NCI-H345 treated with DMSO at 0.1 percent for 48 hours (cell line): ENCODE measurements at regions not wholly inside any gene's neighbourhood (a gene's known extent, or its start where the extent isn't known, plus 50 kb on each side); places are given as distances from the start of the nearest gene placed in this dataset.

Source experiments
- DNase-seq: peaks from one replicate; lab custom pipeline; 2025; ENCODE audit not compliant: unreplicated experiment; lab: John Stamatoyannopoulos, UW

DNA sequence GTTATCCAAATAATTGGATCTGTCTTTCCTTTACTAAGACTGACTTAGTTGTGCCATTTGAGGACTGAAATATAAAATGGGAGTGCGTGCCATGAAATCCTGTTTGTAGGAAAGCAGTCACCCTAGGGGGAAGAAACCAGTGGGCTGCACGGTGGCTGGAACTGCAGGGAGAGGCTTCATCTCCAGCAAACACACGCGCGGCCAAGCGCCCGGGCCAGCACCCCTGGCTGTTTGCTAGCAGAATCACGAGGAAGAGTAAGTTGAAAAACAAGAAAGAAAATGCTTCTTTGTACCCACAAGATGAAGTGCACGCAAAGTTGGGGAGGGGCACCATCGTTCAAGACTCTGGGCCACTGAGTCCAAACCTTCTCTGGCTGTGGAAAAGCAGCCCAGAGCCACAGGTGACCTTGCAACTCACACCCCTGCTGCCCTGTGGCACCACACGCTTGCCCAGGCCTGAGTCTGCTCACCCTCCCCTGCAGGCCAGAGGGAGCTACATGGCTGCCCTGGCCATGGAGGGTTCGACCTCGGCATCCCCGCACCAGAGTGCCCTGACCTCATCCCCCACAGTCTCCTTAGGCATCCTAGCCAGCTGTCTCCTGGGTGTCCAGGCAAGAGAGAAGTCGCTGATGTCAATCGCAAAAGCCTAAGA is 55.2 kb downstream of the IRX2 start:
- DNase-seq, result no peak

DNA sequence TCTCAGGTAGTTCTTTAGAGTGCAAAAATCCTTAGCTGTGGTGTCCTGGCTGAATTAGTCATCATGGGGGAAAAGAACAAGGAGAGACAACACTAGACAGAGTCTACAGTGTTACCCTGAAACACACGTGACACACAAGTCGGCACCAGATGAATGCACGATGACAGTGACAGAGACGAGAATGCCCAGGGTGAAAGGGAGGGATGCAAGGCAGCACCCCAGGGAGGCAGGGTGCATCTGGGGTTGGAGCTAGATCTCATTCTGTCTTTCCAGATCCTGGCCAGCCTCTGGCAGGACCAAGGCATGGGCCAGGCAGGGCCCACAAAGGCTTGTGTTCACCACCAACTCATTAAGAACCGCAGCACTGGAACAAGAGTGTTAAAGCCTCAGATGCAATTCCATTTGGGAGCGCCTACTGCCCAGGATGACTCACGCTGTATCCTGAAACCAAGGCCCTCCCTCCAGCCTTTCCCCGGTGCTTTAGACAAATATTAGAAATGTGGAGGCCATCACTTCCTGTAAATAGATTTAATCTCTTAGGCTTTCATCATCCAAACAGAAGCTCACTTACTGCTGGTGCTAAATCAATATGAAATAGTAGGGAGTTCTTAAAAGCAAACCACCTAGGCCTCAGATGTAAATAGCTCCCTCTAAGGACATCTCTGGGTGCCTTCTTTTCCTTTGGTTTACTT is 56.1 kb downstream of the IRX2 start:
- no peak for DNase-seq

DNA sequence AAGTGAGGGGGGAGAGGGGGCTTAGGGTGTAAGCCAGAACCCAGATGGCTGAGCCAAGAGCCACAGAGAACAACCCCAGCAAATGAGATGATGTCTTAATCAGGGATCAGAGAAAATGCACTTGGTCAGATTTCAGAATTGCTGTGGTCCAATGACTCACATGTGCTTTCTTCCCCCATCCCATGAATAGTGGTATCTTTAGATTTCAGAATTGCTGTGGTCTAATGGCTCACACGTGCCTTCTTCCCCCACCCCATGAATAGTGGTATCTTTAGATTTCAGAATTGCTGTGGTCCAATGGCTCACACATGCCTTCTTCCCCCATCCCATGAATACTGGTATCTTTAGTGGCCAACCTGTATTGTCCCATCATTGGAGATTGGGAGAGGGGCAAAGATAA is 59.9 kb downstream of the IRX2 start:
- no peak for DNase-seq

- no peak for DNase-seq
Observed at GRCh38 chr5:2690293-2690692, 61.2 kb downstream of the IRX2 start.

DNA sequence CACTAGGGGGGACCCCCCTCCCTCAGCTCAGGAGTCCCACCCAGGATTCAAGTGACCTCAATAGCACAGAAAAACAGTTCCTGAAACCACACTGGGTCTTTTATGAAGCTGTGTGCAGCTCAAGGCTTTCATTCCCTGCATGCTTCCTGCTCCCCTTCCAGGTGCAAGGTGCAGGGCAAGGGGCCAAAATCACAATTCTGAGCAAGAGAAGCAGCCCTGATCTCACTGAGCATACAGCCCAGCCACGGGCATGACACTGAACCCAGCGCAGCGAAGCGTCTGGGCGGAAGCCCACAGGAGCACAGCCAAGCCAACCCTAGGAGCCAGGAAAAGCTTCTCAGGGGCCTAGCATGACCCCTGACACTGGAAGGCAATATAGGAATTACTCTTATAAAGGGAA is 62.9 kb downstream of the IRX2 start:
- DNase-seq, result no peak

DNA sequence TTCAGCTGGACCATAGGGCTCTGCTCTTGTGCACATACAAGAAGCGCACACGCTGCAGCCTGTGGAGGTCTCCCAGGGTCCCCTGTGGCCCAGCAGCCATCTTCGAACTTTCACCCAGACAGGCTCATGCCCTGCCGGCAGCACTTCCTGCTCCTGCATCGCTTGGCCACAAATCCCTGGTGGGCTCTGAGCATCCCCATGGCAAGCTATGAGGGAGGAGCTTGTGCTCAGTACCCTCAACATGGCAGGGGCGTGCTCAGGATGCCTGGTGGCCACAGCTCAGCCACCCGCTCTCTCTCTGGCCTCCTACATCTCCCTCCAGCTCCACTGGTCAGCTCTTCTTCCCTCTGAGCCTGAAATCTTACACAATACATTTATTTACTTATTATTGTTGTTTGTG is 63.7 kb downstream of the IRX2 start:
- no peak for DNase-seq

DNA sequence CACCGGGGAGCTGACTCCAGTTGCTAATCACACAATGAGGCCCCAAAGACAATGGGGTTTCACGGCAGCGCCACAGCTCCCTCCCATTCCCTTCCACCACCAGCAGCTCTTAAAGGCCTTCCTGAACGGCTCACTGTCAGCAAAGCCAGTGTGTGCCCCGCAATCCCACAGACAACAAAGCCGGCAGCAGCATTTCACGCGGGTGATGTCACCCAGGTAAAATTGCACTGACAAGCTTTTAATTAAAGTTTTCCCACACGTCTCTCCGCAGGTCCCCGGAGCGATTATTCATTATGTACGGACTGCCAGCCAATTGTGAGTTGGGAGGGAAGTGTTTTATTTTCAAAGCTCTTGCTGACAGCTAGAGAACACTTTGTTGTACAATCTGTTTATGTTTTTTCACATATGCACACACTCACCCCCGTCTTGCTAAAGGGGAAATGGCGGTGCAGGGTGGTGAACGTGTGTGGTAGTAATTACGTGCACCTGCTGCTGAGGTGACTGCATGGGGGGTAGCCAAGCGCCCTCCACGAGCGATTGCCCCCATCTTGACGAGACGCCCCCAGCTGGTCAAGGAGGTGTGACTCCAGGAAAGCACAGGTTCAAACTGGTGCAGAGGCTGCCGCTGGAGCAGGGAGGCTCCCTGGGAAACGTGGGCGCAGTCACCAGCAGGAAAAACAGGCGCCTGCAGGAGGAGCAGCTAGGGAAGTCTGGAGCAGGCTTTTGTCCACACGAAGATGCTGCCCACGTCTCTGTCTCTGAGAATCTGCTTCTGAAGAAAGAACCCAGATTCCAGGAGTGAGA is 65.0 kb downstream of the IRX2 start:
- DNase-seq, result no peak

- no peak for DNase-seq
Observed at GRCh38 chr5:2685651-2686272, 65.7 kb downstream of the IRX2 start.

GRCh38 chr5:2684606-2685005 is 66.9 kb downstream of the IRX2 start:
- no peak for DNase-seq

GRCh38 chr5:2683720-2684119 is 67.8 kb downstream of the IRX2 start:
- DNase-seq, result no peak

- no peak for DNase-seq
Observed at GRCh38 chr5:2681476-2681875, 70.0 kb downstream of the IRX2 start.

- DNase-seq, result no peak
Observed at GRCh38 chr5:2680979-2681378, 70.5 kb downstream of the IRX2 start.

- no peak for DNase-seq
Observed at GRCh38 chr5:2677689-2678088, 73.8 kb downstream of the IRX2 start.

- DNase-seq, result no peak
Observed at GRCh38 chr5:2675548-2675947, 75.9 kb downstream of the IRX2 start.

GRCh38 chr5:2674456-2674855 is 77.0 kb downstream of the IRX2 start:
- DNase-seq, result no peak

GRCh38 chr5:2670940-2671339 is 80.5 kb downstream of the IRX2 start:
- no peak for DNase-seq

DNA sequence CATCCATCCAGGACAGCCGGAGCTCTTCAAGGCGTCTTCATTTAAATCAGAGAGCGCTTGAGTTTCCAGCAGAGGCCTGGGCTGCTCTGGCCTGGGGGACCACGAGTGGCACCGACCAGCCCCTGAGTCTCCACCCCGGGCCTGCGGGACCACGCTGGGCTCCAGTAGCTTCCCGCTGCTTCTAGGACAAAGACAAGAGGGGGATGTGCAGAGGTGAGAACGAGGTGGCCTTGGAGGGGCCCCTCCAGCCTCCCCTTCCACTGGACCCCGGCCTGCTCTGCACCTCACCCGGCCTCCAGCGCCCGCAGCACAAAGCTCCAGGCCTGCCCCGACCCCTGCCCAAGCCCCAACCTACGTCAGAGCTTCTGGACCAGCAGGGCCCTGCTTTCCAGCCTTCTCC is 81.6 kb downstream of the IRX2 start:
- DNase-seq, result no peak

- no peak for DNase-seq
Observed at GRCh38 chr5:2669259-2669658, 82.2 kb downstream of the IRX2 start.

GRCh38 chr5:2666081-2666480 is 85.4 kb downstream of the IRX2 start:
- no peak for DNase-seq

DNA sequence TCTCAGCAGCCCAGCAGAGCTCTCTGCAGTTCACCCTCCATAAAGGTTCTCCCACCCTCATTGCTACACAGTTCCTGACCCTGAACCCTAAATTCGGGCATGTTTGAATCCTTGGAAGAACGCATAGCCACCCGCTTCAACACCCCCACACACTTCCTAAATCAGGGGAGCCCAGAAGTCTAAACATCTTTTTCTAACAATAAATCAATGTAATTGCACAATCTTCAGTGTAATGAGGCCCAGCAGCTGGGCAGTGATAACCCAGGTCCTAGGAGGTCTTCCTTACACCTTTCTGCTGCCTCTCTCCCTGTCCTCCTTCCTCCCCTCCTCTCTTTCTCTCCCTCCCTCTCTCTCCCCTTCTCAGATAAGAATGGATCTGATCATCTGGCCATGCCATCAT is 88.0 kb downstream of the IRX2 start:
- no peak for DNase-seq

GRCh38 chr5:2660315-2660714 is 91.2 kb downstream of the IRX2 start:
- no peak for DNase-seq
